Stimulated activated naive CD8-positive, alpha-beta T cell treated with anti-CD3 and anti-CD28 coated beads, Interleukin-15, amount 100 ng/mL, for 72 hours (primary cell): ENCODE measurements at regions not wholly inside any gene's neighbourhood (a gene's known extent, or its start where the extent isn't known, plus 50 kb on each side); places are given as distances from the start of the nearest gene placed in this dataset.

Experiments used
- ATAC-seq: fragments of 150-1000 bp; cut with Tn5 transposase; 2 replicates; pipeline ENCODE4 v1.10.0; 2021; ENCODE audit warnings: mild to moderate bottlenecking, moderate library complexity
- DNase-seq, 2 donors: peaks; one replicate each; pipeline ENCODE4 v3.0.0; 2021 to 2022
- H3K27ac Mint-ChIP-seq, 2 donors: one replicate each; pipeline ENCODE4 v1.8.0; 2022; ENCODE audit warnings: mild to moderate bottlenecking in 2 of 2, mixed read lengths in 2 of 2, moderate library complexity in 2 of 2
- H3K27me3 Mint-ChIP-seq: one replicate; pipeline ENCODE4 v1.8.0; 2022; ENCODE audit warnings: mixed read lengths
- H3K4me1 Mint-ChIP-seq: one replicate; pipeline ENCODE4 v1.8.0; 2022; ENCODE audit warnings: mild to moderate bottlenecking, mixed read lengths
- H3K4me3 Mint-ChIP-seq, 2 donors: one replicate each; pipeline ENCODE4 v1.8.0; 2022; ENCODE audit warnings: mild to moderate bottlenecking in 2 of 2, mixed read lengths in 2 of 2, moderate library complexity in 1 of 2
- H3K9me3 Mint-ChIP-seq, 2 donors: one replicate each; pipeline ENCODE4 v1.8.0; 2022; ENCODE audit warnings: mixed read lengths in 2 of 2

DNA sequence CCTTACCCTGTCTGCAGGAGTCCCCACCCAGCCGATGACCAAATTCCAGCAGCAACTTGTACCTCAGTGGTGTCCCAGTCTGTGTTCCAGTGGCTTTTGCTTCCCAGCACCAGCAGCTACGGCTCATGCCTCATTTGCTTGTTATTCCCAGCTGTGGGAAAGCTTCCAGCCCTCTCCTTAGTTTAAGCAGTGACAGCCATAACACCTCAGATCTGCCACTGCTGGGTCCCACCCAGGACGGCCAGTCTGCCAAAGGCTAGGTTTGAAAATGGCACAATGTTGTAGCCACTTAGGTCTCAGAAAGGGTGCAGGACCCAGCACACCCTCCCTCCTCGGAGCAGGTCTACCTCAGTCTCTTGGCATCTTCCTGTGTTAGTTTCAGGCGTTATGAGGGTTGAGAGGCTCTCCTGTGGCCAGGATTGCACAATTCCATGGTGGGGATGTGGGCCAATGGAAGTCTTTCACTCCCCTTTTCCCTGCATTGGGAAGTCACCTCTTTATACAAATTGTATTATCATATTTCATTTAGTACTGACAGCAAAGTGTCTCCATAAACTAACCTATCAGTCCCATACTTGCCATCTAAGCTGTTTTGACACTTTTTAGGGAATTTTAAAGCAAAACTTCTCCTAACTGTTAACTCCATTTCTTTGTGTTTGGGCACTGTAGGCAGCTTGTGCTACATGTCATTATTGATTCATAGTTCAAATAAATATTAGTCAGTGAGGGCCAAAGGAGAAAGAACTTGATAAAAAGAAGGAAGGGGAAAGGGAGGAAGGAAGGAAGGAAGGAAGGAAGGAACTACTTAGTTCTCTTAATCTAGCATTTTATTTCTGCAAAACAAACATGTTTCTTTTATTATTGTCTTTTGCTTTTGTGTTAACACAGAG is 62.9 kb upstream of the FAM110C start:
- DNase-seq (no peak), ATAC-seq (no peak)
- Mint-ChIP-seq H3K4me1 (no peaks in the 10 kb centered on the region), H3K27me3 (no peaks in the 10 kb centered on the region), H3K9me3 (peaks cover 25 to 35% of the 10 kb centered on the region in 2 donors), H3K4me3 (no peak overlapping the region), H3K27ac (no peak overlapping the region)

DNA sequence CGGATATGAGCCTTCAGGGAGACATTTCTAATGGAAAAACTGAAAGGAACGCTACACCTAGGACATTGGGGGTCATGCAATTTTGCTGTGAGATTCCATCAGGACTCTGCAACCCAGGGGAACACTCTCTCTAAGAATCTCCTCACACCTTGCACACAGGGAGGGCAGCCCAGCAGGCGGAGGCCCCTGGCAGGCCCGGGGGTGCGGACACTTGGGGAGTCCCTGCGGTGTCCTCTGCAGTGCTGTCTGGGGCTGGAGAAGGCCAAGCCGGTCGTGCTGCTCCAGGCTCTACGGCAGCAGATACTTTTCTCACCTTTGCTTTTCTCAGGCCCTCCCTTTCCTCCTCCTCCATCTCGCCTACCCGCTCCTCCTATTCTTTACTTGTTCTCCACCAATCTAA is 54.7 kb upstream of the FAM110C start:
- H3K9me3 Mint-ChIP-seq = peaks cover 17 to 18% of the 10 kb centered on the region in 2 donors
- no peak for ATAC-seq
- no peak overlapping the region for H3K4me3 Mint-ChIP-seq
- no peaks in the 10 kb centered on the region for H3K4me1 Mint-ChIP-seq
- no peak for DNase-seq
- no peaks in the 10 kb centered on the region for H3K27me3 Mint-ChIP-seq
- no peak overlapping the region for H3K27ac Mint-ChIP-seq
